HL-60 (cell line): ENCODE measurements at regions not wholly inside any gene's neighbourhood (a gene's known extent, or its start where the extent isn't known, plus 50 kb on each side); places are given as distances from the start of the nearest gene placed in this dataset.

ENCODE experiments used
- CTCF ChIP-seq: IDR thresholded peaks from one replicate; pipeline ENCODE4 v1.5.1; 2011; ENCODE audit warnings: low read length, control low read depth, inconsistent platforms; ENCODE audit not compliant: insufficient read depth
- SPI1 ChIP-seq: IDR thresholded peaks from 2 replicates; pipeline ENCODE4 v1.6.1; 2012; ENCODE audit warnings: low read depth, mild to moderate bottlenecking, borderline replicate concordance

GRCh38 chr9:78557540-78557939 lies 260.6 kb downstream of the PSAT1 start:
- TF ChIP-seq CTCF (no peak), SPI1 (no peak)
